GM18870 (cell line): ENCODE measurements at regions not wholly inside any gene's neighbourhood (a gene's known extent, or its start where the extent isn't known, plus 50 kb on each side); places are given as distances from the start of the nearest gene placed in this dataset.
"Not testable (repeated sequence)": the region's sequence is repeated elsewhere in the genome, so short reads cannot be mapped to it uniquely, and the experiment has no call there.

Experiments
- ATAC-seq: cut with Tn5 transposase; IDR thresholded peaks from one replicate; pipeline ENCODE4 v1.9.1; 2021; ENCODE audit warnings: moderate library complexity; ENCODE audit not compliant: unreplicated experiment

DNA sequence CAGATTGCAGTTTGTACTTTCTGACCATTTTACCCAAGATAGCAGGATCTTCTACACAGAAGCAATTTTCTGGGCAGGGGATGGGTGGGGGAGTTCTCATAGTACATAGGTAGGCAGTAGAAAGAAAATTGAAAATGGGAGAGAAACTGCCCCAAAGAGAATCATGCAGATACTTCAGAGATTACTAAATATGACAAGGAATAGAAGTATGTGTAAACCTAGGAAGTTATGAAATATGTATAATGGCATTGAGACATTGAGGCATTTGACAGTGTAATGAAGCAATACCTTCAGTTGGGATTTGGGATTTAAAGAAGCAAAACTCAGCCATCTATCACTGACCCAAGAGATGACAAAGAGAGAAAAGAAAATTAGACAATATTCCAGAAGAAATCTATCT lies 233.0 kb downstream of the PTN start:
- no peak for ATAC-seq

DNA sequence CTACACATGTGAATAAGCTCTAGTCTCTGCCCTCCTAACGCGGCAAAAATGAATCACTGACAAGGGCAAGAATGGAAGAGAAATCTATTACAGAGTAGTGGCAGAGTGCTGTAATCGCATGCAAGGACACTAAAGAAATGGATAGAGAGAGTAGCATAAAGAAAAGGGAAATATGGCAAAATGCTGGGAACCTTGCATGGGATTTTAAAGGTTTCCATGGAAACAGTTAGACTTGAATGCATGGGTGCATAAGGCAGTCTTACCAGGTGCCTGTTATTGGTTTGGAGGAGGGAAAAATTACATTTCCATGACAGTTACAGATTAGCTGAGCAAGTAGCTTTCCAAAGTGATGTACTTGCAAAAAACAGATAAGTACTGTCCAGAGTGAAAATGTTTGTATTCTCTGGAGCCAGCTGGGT lies 233.4 kb downstream of the PTN start:
- ATAC-seq, result no peak

DNA sequence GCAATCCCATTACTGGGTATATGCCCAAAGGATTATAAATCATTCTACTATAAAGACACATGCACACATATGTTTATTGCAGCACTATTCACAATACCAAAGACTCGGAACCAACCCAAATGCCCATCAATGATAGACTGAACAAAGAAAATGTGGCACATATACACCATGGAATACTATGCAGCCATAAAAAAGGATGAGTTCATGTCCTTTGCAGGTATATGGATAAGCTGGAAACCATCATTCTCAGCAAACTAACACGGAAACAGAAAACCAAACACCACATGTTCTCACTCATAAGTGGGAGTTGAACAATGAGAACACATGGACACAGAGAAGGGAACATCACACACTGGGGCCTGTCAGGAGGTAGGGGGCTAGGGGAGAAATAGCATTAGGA lies 235.7 kb downstream of the PTN start:
- ATAC-seq, result not testable (repeated sequence)

DNA sequence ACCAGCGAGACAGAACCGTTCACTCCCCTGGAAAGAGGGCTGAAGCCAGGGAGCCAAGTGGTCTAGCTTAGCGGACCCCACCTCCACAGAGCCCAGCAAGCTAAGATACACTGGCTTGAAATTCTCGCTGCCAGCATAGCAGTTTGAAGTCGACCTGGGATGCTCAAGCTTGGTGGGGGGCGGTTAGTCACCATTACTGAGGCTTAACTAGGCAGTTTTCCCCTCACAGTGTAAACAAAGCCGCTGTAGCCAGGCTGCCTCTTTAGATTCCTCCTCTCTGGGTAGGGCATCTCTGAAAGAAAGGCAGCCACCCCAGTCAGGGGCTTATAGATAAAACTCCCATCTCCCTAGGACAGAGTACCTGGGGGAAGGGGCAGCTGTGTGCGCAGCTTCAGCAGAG lies 235.1 kb downstream of the CHRM2 start:
- ATAC-seq, result not testable (repeated sequence)

DNA sequence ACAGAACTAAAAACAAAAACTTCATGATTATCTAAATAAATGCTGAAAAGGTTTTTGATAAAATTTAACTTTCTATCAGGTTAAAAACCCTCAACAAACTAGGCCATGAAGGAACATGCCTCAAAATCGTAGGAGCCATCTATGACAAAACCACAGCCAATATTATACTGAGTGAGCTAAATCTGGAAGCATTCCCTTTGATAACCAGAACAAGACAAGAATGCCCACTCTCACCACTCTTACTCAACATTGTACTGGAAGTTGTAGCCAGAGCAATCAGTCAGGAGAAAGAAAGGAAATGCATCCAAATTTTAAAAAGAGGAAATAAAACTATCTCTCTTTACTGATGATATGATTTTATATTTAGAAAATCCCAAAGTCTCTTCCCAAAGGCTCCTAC lies 228.7 kb downstream of the CHRM2 start:
- ATAC-seq, result no peak

DNA sequence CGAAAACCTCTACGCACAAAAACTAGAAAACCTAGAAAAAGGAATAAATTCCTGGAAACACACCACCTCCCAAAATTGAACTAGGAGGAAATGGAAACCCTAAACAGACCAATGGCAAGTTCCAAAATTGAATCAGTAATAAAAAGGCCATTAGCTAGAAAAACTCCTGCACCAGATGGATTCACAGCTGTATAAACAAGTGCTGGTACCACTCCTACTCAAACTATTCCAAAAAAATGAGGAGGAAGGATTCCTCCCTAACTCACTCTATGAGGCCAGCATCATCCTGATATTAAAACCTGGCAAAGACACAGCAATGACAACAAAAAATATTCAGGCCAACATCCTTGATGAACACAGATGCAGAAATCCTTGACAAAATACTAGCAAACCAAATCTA lies 228.2 kb downstream of the CHRM2 start:
- ATAC-seq, result no peak

DNA sequence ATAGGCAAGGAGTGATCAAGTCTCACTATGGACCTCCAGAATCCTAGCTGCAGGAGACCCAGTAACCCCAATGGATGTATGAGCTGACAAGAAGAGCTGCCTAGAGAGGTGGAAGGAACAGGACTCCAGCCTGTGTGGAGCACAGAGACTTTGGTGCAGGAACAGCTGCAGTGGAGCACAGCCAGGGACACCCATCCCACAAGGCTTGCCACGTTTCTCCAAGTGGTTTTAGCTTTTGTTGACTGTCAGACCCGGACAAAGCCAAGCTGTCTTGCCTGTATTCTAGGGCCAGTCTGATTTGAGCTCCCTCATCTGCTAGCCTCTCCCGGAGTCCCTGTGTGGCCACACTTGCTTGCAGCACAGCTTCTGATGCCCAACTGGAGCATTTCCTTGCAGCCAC lies 224.7 kb downstream of the CHRM2 start:
- ATAC-seq, result no peak

DNA sequence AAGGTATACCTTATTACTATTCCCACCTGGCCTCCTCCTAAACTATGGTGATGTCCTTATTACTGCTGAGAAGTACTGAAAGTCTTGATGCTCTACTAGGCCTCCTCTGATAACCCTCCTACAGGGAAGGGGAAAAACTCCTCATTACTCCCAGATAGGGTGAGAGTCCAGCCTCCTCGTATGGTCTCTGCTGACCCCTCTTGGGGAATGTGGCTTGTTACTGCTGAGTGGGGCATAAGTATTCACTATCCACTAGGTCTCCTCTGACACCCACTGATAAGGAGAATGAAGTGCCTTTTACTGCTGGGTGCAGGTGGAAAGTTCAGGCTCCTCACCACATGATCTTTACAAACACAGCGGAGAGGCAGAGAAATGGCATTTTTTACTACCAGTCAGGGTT lies 222.9 kb downstream of the CHRM2 start:
- ATAC-seq, result no peak

DNA sequence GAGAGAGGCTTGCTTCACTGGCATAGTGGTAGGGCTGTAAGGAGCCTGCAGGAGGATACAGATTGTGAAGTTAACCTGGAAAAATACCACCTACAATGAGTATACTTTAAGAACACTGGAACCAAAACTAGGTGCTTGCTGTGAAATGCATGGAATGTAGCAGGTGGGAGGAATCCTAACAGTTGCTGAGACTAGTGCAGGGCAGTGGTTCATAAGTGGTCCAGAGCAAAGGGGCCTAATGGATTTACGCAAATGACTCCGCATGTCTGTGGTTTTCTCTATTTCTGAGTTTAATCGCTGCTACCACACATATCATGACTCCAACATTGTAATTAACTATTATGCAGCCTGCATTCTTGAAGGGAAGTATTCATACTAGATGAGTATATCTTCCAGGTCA lies 218.4 kb downstream of the CHRM2 start:
- ATAC-seq, result no peak

DNA sequence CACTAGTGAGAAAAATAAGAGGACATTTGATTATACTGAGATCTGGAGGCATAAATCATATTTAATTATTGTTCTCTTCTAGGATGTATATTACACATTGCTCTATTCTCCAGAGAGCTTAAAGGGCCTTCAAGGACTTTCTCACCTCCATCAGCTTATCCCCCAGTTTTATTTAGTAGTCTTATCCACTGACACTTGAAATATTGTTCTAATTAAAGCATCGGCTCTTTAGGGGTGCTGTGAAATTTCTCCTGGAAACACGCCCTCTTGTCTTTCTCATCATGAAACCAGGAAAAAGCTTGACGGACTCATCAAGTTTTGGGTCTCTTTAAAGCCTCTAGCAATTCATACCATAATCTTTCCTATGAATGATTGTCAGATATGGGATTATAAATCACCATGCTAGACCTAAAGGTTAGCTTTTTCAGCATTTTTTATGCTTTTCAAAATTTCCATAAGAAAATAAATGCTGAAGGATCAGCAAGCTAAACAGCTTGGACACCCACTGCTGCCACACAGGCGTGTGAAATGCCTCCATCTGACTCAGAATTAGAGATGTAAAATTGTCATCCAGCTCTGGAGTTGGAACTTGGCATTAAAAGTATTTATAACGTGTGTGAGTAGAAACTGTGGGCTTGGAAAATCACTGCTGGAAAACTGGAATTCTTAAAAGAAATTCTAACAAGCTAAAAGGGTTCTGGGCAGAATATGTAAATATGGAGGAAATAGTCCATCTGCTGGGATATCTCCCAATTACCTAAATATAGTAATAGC lies 216.3 kb downstream of the CHRM2 start:
- no peak for ATAC-seq

DNA sequence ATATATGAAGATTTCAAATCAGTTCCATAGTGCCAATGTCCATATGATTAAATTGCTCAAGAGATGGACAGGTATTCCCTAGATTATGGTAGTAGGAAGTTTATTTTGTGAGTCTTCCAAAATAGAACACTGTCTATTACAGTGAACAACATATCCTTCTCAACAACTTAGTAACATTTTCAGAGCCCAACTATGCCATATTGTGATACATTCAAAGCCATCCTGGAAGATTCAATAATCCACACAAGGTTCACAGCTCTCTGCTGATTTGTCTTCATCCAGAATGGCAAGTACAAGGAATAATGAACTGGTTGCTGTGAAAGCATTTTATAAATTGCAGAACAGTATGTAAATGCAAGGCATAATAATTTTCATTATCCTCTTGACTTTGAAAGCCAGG lies 213.9 kb downstream of the CHRM2 start:
- no peak for ATAC-seq

DNA sequence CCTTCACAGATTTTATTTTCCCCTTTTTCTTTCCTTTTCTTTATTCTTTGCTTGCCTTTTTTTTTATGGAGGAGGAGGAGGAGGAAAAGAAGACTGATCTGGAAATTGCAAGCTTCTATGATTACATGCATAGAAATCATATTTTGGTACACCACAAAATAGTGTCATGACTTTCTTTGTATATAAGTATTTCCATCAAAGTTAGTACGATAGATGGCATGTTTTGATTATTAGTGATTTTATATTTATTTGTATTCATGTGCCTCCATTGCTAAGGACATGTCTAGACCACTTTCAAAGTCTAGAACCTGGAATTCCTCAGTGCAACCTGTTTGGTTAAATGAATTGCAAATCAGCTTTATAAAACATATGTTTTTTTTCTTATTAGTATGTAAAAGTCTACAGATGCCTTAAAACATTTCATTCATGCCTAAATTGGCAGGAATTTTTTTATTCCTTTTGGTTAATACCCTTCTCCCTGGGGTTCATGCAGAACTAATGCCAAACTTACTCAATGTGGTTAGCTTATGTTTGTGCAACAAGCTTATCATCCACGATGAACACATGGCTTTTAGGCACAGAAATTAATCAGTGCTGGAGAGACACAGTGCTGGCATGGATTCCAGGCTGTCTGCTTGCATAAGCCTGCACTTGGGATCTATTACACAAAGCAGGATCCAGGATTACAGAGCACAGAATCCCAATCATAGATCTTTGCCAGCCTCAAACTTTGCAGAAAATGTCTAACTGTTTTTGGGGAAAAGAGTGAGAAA lies 213.1 kb downstream of the CHRM2 start:
- no peak for ATAC-seq

DNA sequence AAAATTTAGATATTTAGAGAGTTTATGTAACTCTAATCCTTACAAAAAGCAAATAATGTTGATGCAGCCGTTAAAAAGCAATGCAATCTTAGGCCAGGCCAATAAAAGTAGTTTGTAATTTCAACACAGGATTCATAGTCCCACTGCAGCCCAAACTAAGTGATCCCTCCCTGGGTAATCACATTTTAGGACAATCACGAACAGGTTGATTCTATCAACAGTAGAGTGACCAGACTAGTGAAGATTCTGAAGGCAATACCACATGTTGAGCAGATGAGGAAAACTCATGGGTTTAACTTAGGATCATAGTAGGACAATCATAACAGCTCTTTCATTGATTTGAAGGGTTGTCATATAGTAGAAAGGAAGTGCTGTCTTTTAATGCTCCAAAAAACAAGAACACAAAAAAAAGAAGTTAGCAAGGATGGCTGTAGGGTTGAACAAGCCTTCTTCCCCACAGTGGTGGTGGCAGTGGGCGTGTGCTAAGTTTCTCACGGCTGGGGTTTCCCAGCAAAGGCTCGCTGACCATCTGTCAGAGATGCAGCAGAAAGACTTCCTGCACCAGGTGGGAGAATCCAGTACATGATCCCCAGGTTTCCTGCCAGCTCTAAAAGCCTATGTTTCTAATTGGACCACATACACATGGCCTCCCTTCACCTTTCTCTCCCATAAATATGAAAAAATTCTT lies 212.2 kb downstream of the CHRM2 start:
- ATAC-seq, result no peak

DNA sequence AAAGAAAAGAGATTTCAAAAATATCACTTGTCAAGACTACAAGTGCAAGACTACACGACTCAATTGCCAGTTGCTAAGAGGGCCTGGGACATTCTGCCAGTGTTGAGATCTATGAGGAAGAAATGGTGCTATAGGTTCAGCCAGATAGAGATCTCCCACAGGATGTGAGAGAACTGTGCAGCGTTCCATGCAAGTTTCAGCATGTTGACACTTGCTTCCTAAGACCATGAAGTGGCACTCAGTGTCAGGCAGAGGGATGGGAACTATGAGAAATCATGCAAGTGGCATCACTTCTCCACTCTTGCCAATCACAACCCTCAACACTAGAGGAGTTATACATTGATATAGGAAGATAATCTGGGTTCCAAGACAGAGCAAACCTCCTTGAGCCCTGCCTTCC lies 210.3 kb downstream of the CHRM2 start:
- ATAC-seq, result no peak

DNA sequence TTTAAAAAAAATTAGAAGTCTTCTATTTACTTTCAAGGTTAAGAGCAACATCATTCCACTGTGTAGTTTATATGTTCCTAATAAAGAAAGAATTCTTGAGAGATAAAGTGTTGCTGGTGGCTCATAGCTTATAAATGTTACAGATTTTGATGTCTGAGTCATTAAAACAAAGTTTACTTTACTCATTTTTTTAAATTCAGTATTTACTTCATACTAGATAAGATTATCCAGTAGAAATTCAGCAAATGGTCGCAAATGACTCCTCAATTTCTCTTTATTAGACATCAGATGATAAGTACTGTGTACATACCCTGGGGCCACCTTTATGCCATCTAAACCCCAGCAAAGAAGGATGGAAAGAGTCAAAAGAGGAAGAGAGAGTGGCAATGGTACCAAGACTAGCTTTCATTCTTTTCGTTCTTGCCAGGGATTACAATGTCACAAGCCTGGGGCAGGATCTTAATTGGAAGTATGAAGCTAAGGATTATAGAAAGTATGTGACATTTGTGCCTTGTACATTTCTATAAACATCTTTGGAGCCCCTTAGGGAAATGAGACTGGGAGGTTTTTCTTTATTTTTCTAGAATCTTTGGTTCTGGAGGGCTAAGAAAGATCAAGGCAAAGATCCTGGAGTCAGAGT lies 206.1 kb downstream of the CHRM2 start:
- no peak for ATAC-seq

DNA sequence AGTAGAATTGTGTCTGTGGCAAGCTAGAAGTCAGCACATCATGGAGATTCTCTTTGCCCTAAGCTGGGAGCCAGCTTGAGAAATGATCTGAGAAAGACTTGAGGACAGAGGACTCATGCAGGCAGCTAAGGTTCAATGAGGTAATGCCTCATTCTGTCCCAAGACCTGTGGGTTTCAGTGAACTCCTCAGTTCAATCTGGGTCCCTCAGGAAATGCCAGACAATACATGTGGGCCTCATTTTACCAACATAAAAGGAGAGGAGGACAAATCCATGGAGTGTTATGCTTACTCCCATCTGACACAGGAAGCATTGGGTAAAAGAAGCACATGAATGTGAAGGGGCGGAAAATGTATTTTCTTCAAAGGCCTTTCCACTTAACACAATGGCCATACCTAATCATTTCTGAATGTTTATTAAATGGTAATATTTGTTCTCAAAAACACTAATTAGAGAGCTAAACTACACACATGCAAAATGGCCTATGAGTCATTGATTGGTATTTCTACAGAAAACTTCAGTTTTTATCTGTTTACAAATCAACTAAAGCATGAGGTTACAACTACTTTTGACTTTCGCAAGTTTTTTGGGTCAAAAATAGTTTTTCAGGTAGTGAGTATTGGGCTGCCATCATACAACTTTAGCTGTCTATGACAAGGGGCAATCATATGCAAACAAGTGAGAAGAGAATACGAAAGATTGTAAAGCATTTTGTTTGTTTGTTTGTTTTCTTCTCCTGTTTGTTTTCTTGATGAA lies 205.3 kb downstream of the CHRM2 start:
- no peak for ATAC-seq
